Natural killer cell (primary cell): ENCODE measurements at regions not wholly inside any gene's neighbourhood (a gene's known extent, or its start where the extent isn't known, plus 50 kb on each side); places are given as distances from the start of the nearest gene placed in this dataset.

Source experiments
- ATAC-seq, 3 donors: fragments of 150-1000 bp in 2 of 3; fragments of 200-7000 bp in 1 of 3; cut with Tn5 transposase; 1 replicate in 1 of 3; 2 replicates in 2 of 3; pipeline ENCODE4 v1.10.0; 2021; ENCODE audit warnings: mild to moderate bottlenecking in 2 of 3, moderate library complexity in 2 of 3
- DNase-seq, 2 donors: peaks; one replicate each; pipeline versions ENCODE4 v3.0.0 to v3.0.0-alpha.2; 2013 to 2021; ENCODE audit warnings: mixed read lengths in 1 of 2
- H3K27ac ChIP-seq: one replicate; pipeline ENCODE4 v1.5.1; 2013; ENCODE audit warnings: mild to moderate bottlenecking, low read length
- H3K27me3 ChIP-seq: one replicate; pipeline ENCODE4 v1.6.1; 2013; ENCODE audit warnings: low read length; ENCODE audit not compliant: control insufficient read depth, insufficient read depth
- H3K36me3 ChIP-seq: one replicate; pipeline ENCODE4 v1.6.1; 2013; ENCODE audit warnings: low read length; ENCODE audit not compliant: control insufficient read depth, insufficient read depth
- H3K4me1 ChIP-seq: one replicate; pipeline ENCODE4 v1.6.1; 2013; ENCODE audit warnings: low read length; ENCODE audit not compliant: control insufficient read depth, insufficient read depth
- H3K4me3 ChIP-seq: one replicate; pipeline ENCODE4 v1.5.1; 2013; ENCODE audit warnings: low read length
- H3K9me3 ChIP-seq: one replicate; pipeline ENCODE4 v1.6.1; 2013; ENCODE audit warnings: low read length; ENCODE audit not compliant: control insufficient read depth, insufficient read depth
- H3K27ac Mint-ChIP-seq, 2 donors: one replicate each; pipeline ENCODE4 v1.8.0; 2022; ENCODE audit warnings: mild to moderate bottlenecking in 2 of 2, mixed read lengths in 2 of 2, moderate library complexity in 1 of 2
- H3K27me3 Mint-ChIP-seq, 2 donors: one replicate each; pipeline ENCODE4 v1.8.0; 2022; ENCODE audit warnings: low read depth in 2 of 2, mixed read lengths in 2 of 2
- H3K36me3 Mint-ChIP-seq: one replicate; pipeline ENCODE4 v1.8.0; 2022; ENCODE audit warnings: mixed read lengths
- H3K4me1 Mint-ChIP-seq, 2 donors: one replicate each; pipeline ENCODE4 v1.8.0; 2022; ENCODE audit warnings: mixed read lengths in 2 of 2
- H3K4me3 Mint-ChIP-seq: one replicate; pipeline ENCODE4 v1.8.0; 2022; ENCODE audit warnings: mild to moderate bottlenecking, moderate library complexity, mixed read lengths
- H3K9me3 Mint-ChIP-seq, 2 donors: one replicate each; pipeline ENCODE4 v1.8.0; 2022; ENCODE audit warnings: mixed read lengths in 2 of 2
- WGBS: methylation state at CpG from one replicate; pipeline ENCODE4 v1.1.7; 2013; ENCODE audit warnings: missing lambda C conversion rate; ENCODE audit not compliant: insufficient coverage; 5-methylcytosine and 5-hydroxymethylcytosine counted together
- intact Hi-C: fragments of 100-400 bp; cut with micrococcal nuclease; formaldehyde crosslinking; loops from one replicate; pipeline ENCODE4 v1.14.2; 2022
- TF ChIP-seq, protein P1 (sequence below): fragments of 200-600 bp; IDR thresholded peaks from one replicate; pipeline ENCODE4 v1.8.0; 2022; ENCODE audit warnings: antibody characterized with exemption

DNA sequence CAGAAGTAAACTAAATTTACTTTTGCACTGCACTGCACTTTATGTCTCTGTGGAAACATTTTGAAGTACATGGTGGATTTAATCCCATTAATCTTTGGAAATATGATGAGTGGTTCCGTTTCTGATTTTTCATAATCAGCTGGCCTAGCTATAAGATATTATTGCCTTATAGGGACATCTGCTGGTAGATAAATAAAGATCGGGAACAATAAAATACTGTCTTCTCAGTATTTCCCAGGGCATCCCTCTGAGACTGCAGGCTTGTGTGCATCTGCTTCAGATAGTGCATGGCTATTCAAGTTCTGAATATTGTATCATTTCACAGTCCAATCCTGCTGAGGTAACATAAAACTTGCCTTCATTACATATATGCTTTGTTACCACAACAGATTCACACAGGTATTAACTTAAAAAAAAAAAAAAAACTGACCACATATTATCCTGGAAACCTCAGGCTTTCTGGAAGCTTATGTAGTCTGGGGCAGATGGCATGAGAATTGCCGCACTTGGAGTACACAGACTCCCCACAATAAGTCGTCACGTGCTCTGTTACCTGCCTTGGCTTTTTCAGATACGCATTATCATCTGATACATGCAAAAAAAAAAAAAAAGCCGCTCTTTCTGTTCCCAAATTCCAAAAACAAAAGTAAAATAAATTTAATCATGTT is 330.8 kb upstream of the AGTR1 start:
- Mint-ChIP-seq H3K4me3 (no peak overlapping the region), H3K36me3 (no peaks in the 10 kb centered on the region), H3K9me3 (peaks cover 5 to 10% of the 10 kb centered on the region in 2 donors), H3K27ac (no peak overlapping the region), H3K4me1 (no peaks in the 10 kb centered on the region), H3K27me3 (no peaks in the 10 kb centered on the region)
- no peaks in the 10 kb centered on the region for H3K36me3 ChIP-seq
- intact Hi-C loops, result no loop called here
- TF ChIP-seq, protein P1, sequence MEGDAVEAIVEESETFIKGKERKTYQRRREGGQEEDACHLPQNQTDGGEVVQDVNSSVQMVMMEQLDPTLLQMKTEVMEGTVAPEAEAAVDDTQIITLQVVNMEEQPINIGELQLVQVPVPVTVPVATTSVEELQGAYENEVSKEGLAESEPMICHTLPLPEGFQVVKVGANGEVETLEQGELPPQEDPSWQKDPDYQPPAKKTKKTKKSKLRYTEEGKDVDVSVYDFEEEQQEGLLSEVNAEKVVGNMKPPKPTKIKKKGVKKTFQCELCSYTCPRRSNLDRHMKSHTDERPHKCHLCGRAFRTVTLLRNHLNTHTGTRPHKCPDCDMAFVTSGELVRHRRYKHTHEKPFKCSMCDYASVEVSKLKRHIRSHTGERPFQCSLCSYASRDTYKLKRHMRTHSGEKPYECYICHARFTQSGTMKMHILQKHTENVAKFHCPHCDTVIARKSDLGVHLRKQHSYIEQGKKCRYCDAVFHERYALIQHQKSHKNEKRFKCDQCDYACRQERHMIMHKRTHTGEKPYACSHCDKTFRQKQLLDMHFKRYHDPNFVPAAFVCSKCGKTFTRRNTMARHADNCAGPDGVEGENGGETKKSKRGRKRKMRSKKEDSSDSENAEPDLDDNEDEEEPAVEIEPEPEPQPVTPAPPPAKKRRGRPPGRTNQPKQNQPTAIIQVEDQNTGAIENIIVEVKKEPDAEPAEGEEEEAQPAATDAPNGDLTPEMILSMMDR, result no peak
- no peak overlapping the region for H3K27ac ChIP-seq
- H3K4me3 ChIP-seq, result no peak overlapping the region
- ATAC-seq, result no peak
- no peak for DNase-seq
- peaks cover 3% of the 10 kb centered on the region for H3K9me3 ChIP-seq
- no peaks in the 10 kb centered on the region for H3K4me1 ChIP-seq
- H3K27me3 ChIP-seq, result no peaks in the 10 kb centered on the region
- 80% methylated on average over 6 of the region's 7 CpGs for WGBS

- DNase-seq, result no peak
- intact Hi-C loops, result no loop called here
- Mint-ChIP-seq H3K4me3 (no peak overlapping the region), H3K36me3 (no peaks in the 10 kb centered on the region), H3K27me3 (no peaks in the 10 kb centered on the region), H3K27ac (no peak overlapping the region), H3K4me1 (no peaks in the 10 kb centered on the region), H3K9me3 (peaks cover 5 to 10% of the 10 kb centered on the region in 2 donors)
- no peaks in the 10 kb centered on the region for H3K27me3 ChIP-seq
- H3K4me3 ChIP-seq, result no peak overlapping the region
- ATAC-seq, result no peak
- no peaks in the 10 kb centered on the region for H3K36me3 ChIP-seq
- TF ChIP-seq, protein P1, result no peak
- peaks cover 3% of the 10 kb centered on the region for H3K9me3 ChIP-seq
- WGBS, result no CpG with 5 or more reads among the region's 1 CpG
- no peak overlapping the region for H3K27ac ChIP-seq
- H3K4me1 ChIP-seq, result no peaks in the 10 kb centered on the region
These were observed 329.9 kb upstream of the AGTR1 start for GRCh38 chr3:148367756-148368155.

DNA sequence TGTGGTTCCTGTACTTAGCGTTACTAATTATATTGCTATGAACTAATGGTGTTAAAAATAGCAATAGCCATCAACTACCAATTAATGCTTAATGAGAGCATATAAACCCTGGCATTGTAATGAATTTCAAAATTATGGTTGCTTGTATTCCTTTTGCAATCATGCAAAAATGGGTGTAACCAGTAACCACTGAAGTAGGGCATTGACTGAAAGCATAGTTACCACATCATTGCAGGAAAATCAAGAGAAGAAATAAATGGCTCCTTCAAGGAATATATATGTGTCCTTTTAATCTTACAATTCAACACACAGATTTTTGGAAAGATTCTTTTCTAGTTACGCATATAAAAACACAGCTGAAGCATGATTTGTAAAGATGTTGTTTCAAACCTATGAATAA is 328.3 kb upstream of the AGTR1 start:
- peaks cover 3% of the 10 kb centered on the region for H3K9me3 ChIP-seq
- no peak overlapping the region for H3K27ac ChIP-seq
- H3K4me3 ChIP-seq, result no peak overlapping the region
- Mint-ChIP-seq H3K4me1 (no peaks in the 10 kb centered on the region), H3K4me3 (no peak overlapping the region), H3K9me3 (peaks cover 2 to 3% of the 10 kb centered on the region in 2 donors), H3K36me3 (no peaks in the 10 kb centered on the region), H3K27me3 (no peaks in the 10 kb centered on the region), H3K27ac (no peak overlapping the region)
- intact Hi-C loops, result no loop called here
- ATAC-seq (no peak), DNase-seq (no peak)
- TF ChIP-seq, protein P1, result no peak
- H3K27me3 ChIP-seq, result no peaks in the 10 kb centered on the region
- no peaks in the 10 kb centered on the region for H3K36me3 ChIP-seq
- H3K4me1 ChIP-seq, result no peaks in the 10 kb centered on the region
- WGBS, result no CpG with 5 or more reads among the region's 2 CpGs
